Mucosa of descending colon (tissue), 3 donors: ENCODE measurements at regions not wholly inside any gene's neighbourhood (a gene's known extent, or its start where the extent isn't known, plus 50 kb on each side); places are given as distances from the start of the nearest gene placed in this dataset.

Experiments
- ATAC-seq: fragments of 200-7000 bp; cut with Tn5 transposase; one replicate; pipeline ENCODE4 v1.9.1; 2020; ENCODE audit warnings: mild to moderate bottlenecking, moderate library complexity
- DNase-seq, 3 donors: peaks; one replicate each; pipeline ENCODE4 v3.0.0-alpha.2; 2020
- H3K36me3 ChIP-seq: fragments of 200-600 bp; one replicate; pipeline ENCODE4 v1.8.0; 2021; ENCODE audit warnings: low read depth, mild to moderate bottlenecking
- H3K4me1 ChIP-seq: fragments of 200-600 bp; one replicate; pipeline ENCODE4 v1.8.0; 2021; ENCODE audit warnings: low read depth, mild to moderate bottlenecking
- H3K4me3 ChIP-seq: fragments of 200-600 bp; one replicate; pipeline ENCODE4 v1.8.0; 2021; ENCODE audit warnings: mild to moderate bottlenecking
- H3K9me3 ChIP-seq: fragments of 200-600 bp; one replicate; pipeline ENCODE4 v1.8.0; 2021; ENCODE audit warnings: mild to moderate bottlenecking
- CTCF ChIP-seq: fragments of 200-600 bp; IDR thresholded peaks from one replicate; pipeline ENCODE4 v1.8.0; 2022; ENCODE audit warnings: antibody characterized with exemption, mild to moderate bottlenecking
- intact Hi-C, 2 donors: fragments of 100-400 bp; cut with DNase I in 1 of 2; cut with micrococcal nuclease in 1 of 2; formaldehyde crosslinking; loops; one replicate each; pipeline versions ENCODE4 v1.11.0 to v1.11.1; 2022; cut with DNase I, micrococcal nuclease
- donor health status: DM: no; HTN: no; CAD: no; lungs with moderate emphysema.
- donor health status: DM: no; HTN: no; CAD: no.
- donor health status: DM: no; HTN: yes; CAD: no.

- Histone ChIP-seq H3K9me3 (no peaks in the 10 kb centered on the region), H3K4me1 (no peaks in the 10 kb centered on the region), H3K36me3 (no peaks in the 10 kb centered on the region), H3K4me3 (no peak overlapping the region)
- TF ChIP-seq CTCF = no peak
- DNase-seq = no peak
- intact Hi-C loops = no loop called here
- no peak for ATAC-seq
Observed at GRCh38 chr20:16918366-16918765, 170.2 kb downstream of the OTOR start.

DNA sequence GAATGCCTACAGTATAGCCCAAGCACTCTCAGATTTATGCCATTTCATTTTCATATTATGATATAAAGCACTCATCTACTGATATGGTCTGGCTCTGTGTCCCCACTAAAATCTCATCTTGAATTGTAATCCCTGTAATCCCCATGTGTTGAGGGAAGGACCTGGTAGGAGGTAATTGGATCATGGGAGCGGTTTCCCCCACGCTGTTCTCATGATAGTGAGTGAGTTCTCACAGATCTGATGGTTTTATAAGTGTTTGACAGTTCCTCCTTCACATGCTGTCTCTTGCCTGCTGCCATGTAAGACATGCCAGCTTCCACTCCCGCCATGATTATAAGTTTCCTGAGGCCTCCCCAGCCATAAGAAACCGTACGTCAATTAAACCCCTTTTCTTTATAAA, 171.7 kb downstream of the OTOR start:
- intact Hi-C loops = no loop called here
- H3K4me1 ChIP-seq = no peaks in the 10 kb centered on the region
- H3K9me3 ChIP-seq = no peaks in the 10 kb centered on the region
- ATAC-seq = no peak
- H3K36me3 ChIP-seq = no peaks in the 10 kb centered on the region
- H3K4me3 ChIP-seq = no peak overlapping the region
- DNase-seq = no peak
- no peak for TF ChIP-seq CTCF

DNA sequence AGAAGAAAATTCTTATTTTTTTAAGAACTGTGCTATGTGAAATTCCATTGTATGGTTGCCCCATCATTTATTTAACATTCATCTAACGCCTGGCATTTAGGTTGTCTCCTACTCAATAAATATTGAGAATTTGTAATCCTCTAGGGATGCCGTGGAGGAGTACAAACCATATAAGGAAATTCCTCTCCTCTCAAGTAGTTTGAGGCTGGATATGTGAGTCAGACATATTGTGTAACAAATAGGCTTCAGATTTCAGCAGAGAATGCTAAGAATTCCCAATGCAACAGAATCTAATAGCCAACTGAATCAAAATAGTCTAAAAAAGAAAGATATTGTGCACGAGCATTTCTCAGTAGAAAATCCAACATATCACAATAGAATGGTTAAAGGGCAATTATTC, 174.7 kb downstream of the OTOR start:
- ATAC-seq = no peak

GRCh38 chr20:16926626-16927430, 178.7 kb downstream of the OTOR start:
- H3K4me3 ChIP-seq = no peak overlapping the region

More for the DNA sequence above, 174.7 kb downstream of the OTOR start:
- no peak overlapping the region for H3K4me3 ChIP-seq
- intact Hi-C loops = no loop called here
- H3K36me3 ChIP-seq = no peaks in the 10 kb centered on the region
- no peak for TF ChIP-seq CTCF
- no peaks in the 10 kb centered on the region for H3K9me3 ChIP-seq
- DNase-seq = no peak
- no peaks in the 10 kb centered on the region for H3K4me1 ChIP-seq

DNA sequence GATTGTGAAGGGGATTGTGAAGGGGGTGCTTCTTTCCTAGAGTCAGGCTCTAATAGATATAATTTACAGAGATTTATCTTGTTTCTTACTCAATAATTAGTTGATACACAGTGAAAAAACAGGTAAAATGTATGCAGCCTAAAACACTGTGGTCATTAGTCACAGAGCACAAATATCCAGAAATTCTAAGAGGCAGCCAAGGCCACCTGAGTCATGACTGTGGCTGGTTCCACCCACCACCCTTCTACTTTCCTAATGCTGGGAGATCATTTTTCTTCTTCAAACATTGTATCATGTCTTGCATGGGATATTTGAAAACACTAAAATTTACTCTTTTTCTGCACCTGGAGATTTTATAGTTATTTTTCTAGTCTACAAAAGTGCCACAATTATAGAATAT, 181.6 kb downstream of the OTOR start:
- ATAC-seq = no peak

More at GRCh38 chr20:16926626-16927430, 178.7 kb downstream of the OTOR start:
- ATAC-seq (no peak), DNase-seq (no peak)
- no peak for TF ChIP-seq CTCF
- H3K36me3 ChIP-seq = no peaks in the 10 kb centered on the region
- H3K4me1 ChIP-seq = no peaks in the 10 kb centered on the region
- no peaks in the 10 kb centered on the region for H3K9me3 ChIP-seq
- intact Hi-C loops = no loop called here

More for the DNA sequence above, 181.6 kb downstream of the OTOR start:
- TF ChIP-seq CTCF = no peak
- intact Hi-C loops = no loop called here
- no peak for DNase-seq
- H3K4me3 ChIP-seq = no peak overlapping the region
- H3K9me3 ChIP-seq = no peaks in the 10 kb centered on the region
- no peaks in the 10 kb centered on the region for H3K4me1 ChIP-seq
- no peaks in the 10 kb centered on the region for H3K36me3 ChIP-seq
